ENCODE measurements at regions not wholly inside any gene's neighbourhood (a gene's known extent, or its start where the extent isn't known, plus 50 kb on each side); places are given as distances from the start of the nearest gene placed in this dataset.

GRCh38 chr4:63937961-63938360 is 471.3 kb downstream of the TECRL start:
- no peak for TF ChIP-seq POU2F2 (IDR thresholded peaks at IDR 0.05; ENCODE audit: low read depth, low read length)
- TF ChIP-seq TAF1 (IDR thresholded peaks at IDR 0.05; ENCODE audit: low read depth, low read length), result no peak
- TF ChIP-seq PAX5 (IDR thresholded peaks at IDR 0.05; ENCODE audit: insufficient read depth, low read length, severe bottlenecking), result no peak
- no peak for TF ChIP-seq POLR2AphosphoS5 (IDR thresholded peaks at IDR 0.05; ENCODE audit: low read depth, low read length)
- no peak for TF ChIP-seq SPI1 (IDR thresholded peaks at IDR 0.05; ENCODE audit: low read depth, low read length)
- no peak for TF ChIP-seq POLR2A (IDR thresholded peaks at IDR 0.05; ENCODE audit: low read depth, low read length)
- FAIRE-seq, result no peak
- no peak for DNase-seq (ENCODE audit: insufficient read length, low spot score)

- no peak for DNase-seq (ENCODE audit: insufficient read length, low spot score)
- no peak for FAIRE-seq
- TF ChIP-seq PAX5 (IDR thresholded peaks at IDR 0.05; ENCODE audit: insufficient read depth, low read length, severe bottlenecking) (no peak), POLR2A (IDR thresholded peaks at IDR 0.05; ENCODE audit: low read depth, low read length) (no peak), SPI1 (IDR thresholded peaks at IDR 0.05; ENCODE audit: low read depth, low read length) (no peak), POU2F2 (IDR thresholded peaks at IDR 0.05; ENCODE audit: low read depth, low read length) (no peak), TAF1 (IDR thresholded peaks at IDR 0.05; ENCODE audit: low read depth, low read length) (no peak), POLR2AphosphoS5 (IDR thresholded peaks at IDR 0.05; ENCODE audit: low read depth, low read length) (no peak)
Observed at GRCh38 chr4:63922146-63922545, 487.1 kb downstream of the TECRL start.

DNA sequence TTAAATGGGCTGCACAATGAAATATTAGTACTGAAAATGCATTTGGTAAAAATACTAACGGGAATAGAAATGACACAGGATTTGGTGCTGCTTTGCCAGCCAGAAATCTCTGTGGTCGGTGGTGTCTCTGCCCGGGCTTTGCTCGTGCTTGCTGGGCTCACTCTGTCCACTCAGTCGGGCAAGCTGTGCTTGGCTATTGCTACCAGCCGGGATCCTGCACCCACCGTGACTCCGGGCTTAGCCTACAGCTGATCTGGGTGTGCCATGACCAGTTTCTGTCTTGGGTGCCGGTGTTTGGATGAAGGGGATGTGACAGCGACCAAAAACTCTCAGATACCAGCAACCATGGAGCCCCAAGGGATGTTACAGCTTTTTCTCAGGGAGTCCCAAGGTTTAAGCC is 487.7 kb downstream of the TECRL start:
- no peak for FAIRE-seq
- TF ChIP-seq PAX5 (IDR thresholded peaks at IDR 0.05; ENCODE audit: insufficient read depth, low read length, severe bottlenecking), result no peak
- TF ChIP-seq POU2F2 (IDR thresholded peaks at IDR 0.05; ENCODE audit: low read depth, low read length), result no peak
- no peak for TF ChIP-seq POLR2A (IDR thresholded peaks at IDR 0.05; ENCODE audit: low read depth, low read length)
- no peak for TF ChIP-seq POLR2AphosphoS5 (IDR thresholded peaks at IDR 0.05; ENCODE audit: low read depth, low read length)
- no peak for TF ChIP-seq TAF1 (IDR thresholded peaks at IDR 0.05; ENCODE audit: low read depth, low read length)
- no peak for TF ChIP-seq SPI1 (IDR thresholded peaks at IDR 0.05; ENCODE audit: low read depth, low read length)
- no peak for DNase-seq (ENCODE audit: insufficient read length, low spot score)

GRCh38 chr4:63919636-63920365 is 489.4 kb downstream of the TECRL start:
- TF ChIP-seq POLR2A (IDR thresholded peaks at IDR 0.05; ENCODE audit: low read depth, low read length) (no peak), TAF1 (IDR thresholded peaks at IDR 0.05; ENCODE audit: low read depth, low read length) (no peak), POU2F2 (IDR thresholded peaks at IDR 0.05; ENCODE audit: low read depth, low read length) (no peak), SPI1 (IDR thresholded peaks at IDR 0.05; ENCODE audit: low read depth, low read length) (no peak), POLR2AphosphoS5 (IDR thresholded peaks at IDR 0.05; ENCODE audit: low read depth, low read length) (no peak), PAX5 (IDR thresholded peaks at IDR 0.05; ENCODE audit: insufficient read depth, low read length, severe bottlenecking) (no peak)
- no peak for DNase-seq (ENCODE audit: insufficient read length, low spot score)
- no peak for FAIRE-seq

DNA sequence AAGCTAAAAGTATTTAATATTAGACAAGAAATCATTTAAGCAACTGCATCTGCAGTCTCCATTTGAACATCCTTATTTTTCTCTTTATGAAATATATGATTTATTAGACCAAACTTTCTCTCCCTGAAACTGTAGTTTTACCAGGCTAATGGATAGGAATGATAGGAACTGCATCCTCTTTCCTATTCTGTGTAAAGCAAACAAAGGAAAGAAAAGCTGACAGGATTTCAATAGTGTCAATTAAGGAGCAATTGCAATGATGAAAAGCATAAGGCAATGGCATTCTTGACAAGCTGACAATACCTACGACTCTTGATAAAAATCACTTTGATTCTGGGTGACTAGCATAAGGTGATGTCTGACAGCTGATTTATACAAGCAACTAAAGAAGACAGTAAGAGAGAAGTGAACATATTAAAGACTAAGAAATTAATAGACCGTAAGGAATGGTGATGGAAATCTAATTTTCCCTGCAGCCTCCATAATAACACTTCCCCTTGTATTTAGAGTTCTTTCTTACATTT is 502.5 kb downstream of the TECRL start:
- no peak for FAIRE-seq
- TF ChIP-seq POU2F2 (IDR thresholded peaks at IDR 0.05; ENCODE audit: low read depth, low read length) (no peak), POLR2AphosphoS5 (IDR thresholded peaks at IDR 0.05; ENCODE audit: low read depth, low read length) (no peak), SPI1 (IDR thresholded peaks at IDR 0.05; ENCODE audit: low read depth, low read length) (no peak), PAX5 (IDR thresholded peaks at IDR 0.05; ENCODE audit: insufficient read depth, low read length, severe bottlenecking) (no peak), TAF1 (IDR thresholded peaks at IDR 0.05; ENCODE audit: low read depth, low read length) (no peak), POLR2A (IDR thresholded peaks at IDR 0.05; ENCODE audit: low read depth, low read length) (no peak)

DNA sequence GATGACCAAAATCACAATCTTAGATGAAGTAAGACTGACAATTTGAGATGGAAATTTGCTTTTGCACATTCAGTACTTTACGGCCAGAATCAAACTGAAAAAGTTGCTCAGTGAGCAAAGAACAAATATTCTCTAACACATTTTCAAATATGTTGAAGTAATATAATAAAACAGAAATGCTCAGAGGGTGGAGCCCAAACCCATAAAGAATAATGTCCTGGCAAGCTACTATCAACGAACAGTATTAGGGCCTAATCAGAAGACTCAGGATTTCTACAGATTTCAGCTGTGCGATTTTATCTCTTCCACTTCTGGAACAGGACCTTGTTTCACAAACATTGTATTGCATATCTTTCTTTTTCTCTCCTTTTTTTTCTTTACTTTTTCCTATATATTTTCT is 505.0 kb downstream of the TECRL start:
- FAIRE-seq, result no peak
- DNase-seq (ENCODE audit: insufficient read length, low spot score), result no peak
- TF ChIP-seq TAF1 (IDR thresholded peaks at IDR 0.05; ENCODE audit: low read depth, low read length), result no peak
- TF ChIP-seq POLR2AphosphoS5 (IDR thresholded peaks at IDR 0.05; ENCODE audit: low read depth, low read length), result no peak
- TF ChIP-seq PAX5 (IDR thresholded peaks at IDR 0.05; ENCODE audit: insufficient read depth, low read length, severe bottlenecking), result no peak
- no peak for TF ChIP-seq SPI1 (IDR thresholded peaks at IDR 0.05; ENCODE audit: low read depth, low read length)
- no peak for TF ChIP-seq POLR2A (IDR thresholded peaks at IDR 0.05; ENCODE audit: low read depth, low read length)

More for the DNA sequence above, 502.5 kb downstream of the TECRL start:
- DNase-seq (ENCODE audit: insufficient read length, low spot score), result no peak

DNA sequence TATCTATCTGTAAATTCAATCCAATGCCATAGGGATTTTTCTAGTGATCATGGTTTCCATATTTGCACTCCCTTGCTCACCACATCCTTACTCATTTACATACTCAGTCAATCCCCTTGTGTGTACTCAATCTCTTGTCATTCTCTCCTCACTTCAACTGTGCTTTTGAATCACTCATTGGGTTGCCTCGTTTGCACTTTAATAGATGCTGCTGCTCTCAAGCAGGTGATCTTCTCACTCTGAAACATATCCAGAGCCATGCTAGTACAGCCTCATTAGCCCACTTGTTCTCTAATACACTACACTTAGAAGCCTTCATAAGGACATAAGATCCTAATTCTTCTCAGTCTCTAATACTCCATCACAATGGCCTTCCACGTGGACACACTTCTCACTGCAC is 507.9 kb downstream of the TECRL start:
- FAIRE-seq (no peak), DNase-seq (ENCODE audit: insufficient read length, low spot score) (no peak)
- TF ChIP-seq POLR2A (IDR thresholded peaks at IDR 0.05; ENCODE audit: low read depth, low read length) (no peak), PAX5 (IDR thresholded peaks at IDR 0.05; ENCODE audit: insufficient read depth, low read length, severe bottlenecking) (no peak), POLR2AphosphoS5 (IDR thresholded peaks at IDR 0.05; ENCODE audit: low read depth, low read length) (no peak), SPI1 (IDR thresholded peaks at IDR 0.05; ENCODE audit: low read depth, low read length) (no peak), TAF1 (IDR thresholded peaks at IDR 0.05; ENCODE audit: low read depth, low read length) (no peak), POU2F2 (IDR thresholded peaks at IDR 0.05; ENCODE audit: low read depth, low read length) (no peak)

GRCh38 chr4:63898961-63899360 is 510.3 kb downstream of the TECRL start:
- FAIRE-seq (no peak), DNase-seq (ENCODE audit: insufficient read length, low spot score) (no peak)
- no peak for TF ChIP-seq SPI1 (IDR thresholded peaks at IDR 0.05; ENCODE audit: low read depth, low read length)
- no peak for TF ChIP-seq PAX5 (IDR thresholded peaks at IDR 0.05; ENCODE audit: insufficient read depth, low read length, severe bottlenecking)
- TF ChIP-seq POLR2AphosphoS5 (IDR thresholded peaks at IDR 0.05; ENCODE audit: low read depth, low read length), result no peak
- TF ChIP-seq POU2F2 (IDR thresholded peaks at IDR 0.05; ENCODE audit: low read depth, low read length), result no peak
- no peak for TF ChIP-seq TAF1 (IDR thresholded peaks at IDR 0.05; ENCODE audit: low read depth, low read length)
- TF ChIP-seq POLR2A (IDR thresholded peaks at IDR 0.05; ENCODE audit: low read depth, low read length), result no peak

GRCh38 chr4:63894161-63894560 is 515.1 kb downstream of the TECRL start:
- no peak for FAIRE-seq
- TF ChIP-seq POLR2AphosphoS5 (IDR thresholded peaks at IDR 0.05; ENCODE audit: low read depth, low read length) (no peak), TAF1 (IDR thresholded peaks at IDR 0.05; ENCODE audit: low read depth, low read length) (no peak), SPI1 (IDR thresholded peaks at IDR 0.05; ENCODE audit: low read depth, low read length) (no peak), POLR2A (IDR thresholded peaks at IDR 0.05; ENCODE audit: low read depth, low read length) (no peak), POU2F2 (IDR thresholded peaks at IDR 0.05; ENCODE audit: low read depth, low read length) (no peak), PAX5 (IDR thresholded peaks at IDR 0.05; ENCODE audit: insufficient read depth, low read length, severe bottlenecking) (no peak)
- no peak for DNase-seq (ENCODE audit: insufficient read length, low spot score)
